Activated naive CD4-positive, alpha-beta T cell treated with anti-CD3 and anti-CD28 coated beads, Interleukin-2, amount 10 ng/mL, durations not matched to agents 7 days and 5 days (primary cell): ENCODE measurements at regions not wholly inside any gene's neighbourhood (a gene's known extent, or its start where the extent isn't known, plus 50 kb on each side); places are given as distances from the start of the nearest gene placed in this dataset.
A peak's percentile ranks its signal among the peaks of the same experiment; 100 is the strongest.

Experiments used
- CTCF ChIA-PET: fragments of 350-600 bp; sonication (Branson Sonifier 250); formaldehyde crosslinking; loops from one replicate; lab custom pipeline; 2021; ENCODE audit warnings: antibody characterized with exemption; lab: Charles Lee
- DNase-seq: peaks from one replicate; pipeline ENCODE4 v3.0.0-alpha.2; 2020
- H3K27ac Mint-ChIP-seq: one replicate; pipeline ENCODE4 v1.8.0; 2021; ENCODE audit warnings: mild to moderate bottlenecking, moderate library complexity, mixed read lengths
- H3K27me3 Mint-ChIP-seq: one replicate; pipeline ENCODE4 v1.8.0; 2021; ENCODE audit warnings: mild to moderate bottlenecking, mixed read lengths
- H3K36me3 Mint-ChIP-seq: one replicate; pipeline ENCODE4 v1.8.0; 2021; ENCODE audit warnings: mixed read lengths
- H3K4me1 Mint-ChIP-seq: one replicate; pipeline ENCODE4 v1.8.0; 2021; ENCODE audit warnings: mixed read lengths
- H3K4me3 Mint-ChIP-seq: one replicate; pipeline ENCODE4 v1.8.0; 2021; ENCODE audit warnings: mild to moderate bottlenecking, moderate library complexity, mixed read lengths
- H3K9me3 Mint-ChIP-seq: one replicate; pipeline ENCODE4 v1.8.0; 2021; ENCODE audit warnings: mixed read lengths

DNA sequence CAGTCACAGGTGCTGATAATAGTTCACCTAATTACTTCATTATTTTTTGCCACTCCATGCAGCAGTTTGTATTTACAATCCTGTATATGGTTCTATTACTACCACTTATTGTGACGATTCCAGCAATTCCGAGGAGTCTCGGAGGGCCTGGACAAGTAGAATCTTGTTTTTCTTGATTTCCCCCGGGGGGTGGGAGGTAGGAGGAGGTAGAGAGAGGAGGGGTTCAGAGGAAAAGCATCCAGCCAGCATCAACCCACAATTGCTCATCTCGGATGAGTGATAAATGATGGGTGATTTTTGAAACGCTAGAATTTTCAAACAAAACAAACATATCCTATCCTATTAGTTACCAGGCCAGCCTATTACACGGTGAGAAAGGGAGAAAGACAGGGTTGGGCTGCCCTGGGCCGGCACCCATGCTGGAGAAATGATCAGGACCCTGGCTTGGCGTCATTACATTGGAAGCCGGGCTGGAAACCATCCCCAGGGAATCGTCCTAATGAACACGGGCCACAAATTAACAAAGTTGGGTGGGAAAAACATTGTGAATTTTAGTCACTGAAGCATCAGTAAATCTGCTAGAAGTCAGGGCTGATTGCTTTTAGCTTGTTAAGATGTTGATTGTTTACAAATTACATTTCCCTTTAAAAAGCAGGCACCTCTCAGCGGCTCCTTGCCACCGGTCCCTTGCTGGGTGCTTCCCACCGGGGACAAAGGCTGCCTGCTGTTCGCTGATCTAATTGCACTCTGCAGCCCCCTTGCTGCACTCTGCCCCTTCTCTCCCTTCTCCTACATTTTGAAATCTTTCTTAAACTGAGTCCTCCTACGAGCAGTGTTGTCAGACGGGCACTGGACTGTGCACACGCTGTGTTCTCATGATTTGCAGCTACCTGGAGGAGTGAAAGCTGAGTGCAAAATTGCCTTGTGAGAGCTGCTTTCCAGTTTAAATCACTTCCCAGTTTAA lies 95.5 kb downstream of the FAM204A start:
- no peaks in the 10 kb centered on the region for H3K9me3 Mint-ChIP-seq
- H3K36me3 Mint-ChIP-seq, result no peaks in the 10 kb centered on the region
- DNase-seq, result no peak
- H3K27me3 Mint-ChIP-seq, result peaks cover 56% of the 10 kb centered on the region
- CTCF ChIA-PET, result no interaction called here
- H3K27ac Mint-ChIP-seq, result no peak overlapping the region
- no peak overlapping the region for H3K4me3 Mint-ChIP-seq
- no peaks in the 10 kb centered on the region for H3K4me1 Mint-ChIP-seq

DNA sequence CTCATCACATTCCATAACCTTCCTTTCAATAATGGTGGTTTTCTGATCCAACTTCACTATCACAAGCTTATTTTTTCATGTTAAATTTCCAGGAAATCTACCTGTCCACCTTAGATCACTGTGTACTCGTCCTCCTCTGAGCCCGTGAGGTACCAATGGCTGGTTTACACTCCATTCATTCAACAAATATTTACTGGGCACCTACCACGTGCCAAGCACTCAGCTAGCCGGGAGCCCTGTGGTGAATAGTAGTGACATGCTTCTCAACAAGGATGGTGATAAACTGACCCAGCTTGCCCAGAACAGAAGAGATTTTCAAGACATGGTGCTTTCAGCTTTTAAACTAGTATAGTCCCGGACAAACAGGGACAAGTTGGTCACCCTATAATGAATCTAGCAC lies 98.2 kb downstream of the FAM204A start:
- DNase-seq, result no peak
- Mint-ChIP-seq H3K27me3 (peaks cover 63% of the 10 kb centered on the region), H3K4me1 (no peaks in the 10 kb centered on the region), H3K9me3 (no peaks in the 10 kb centered on the region), H3K36me3 (no peaks in the 10 kb centered on the region), H3K27ac (no peak overlapping the region), H3K4me3 (no peak overlapping the region)
- CTCF ChIA-PET, result interaction anchor here (0.7 to 2.6 kb wide), 6 partner anchors 14 to 802 kb away, joined by 3 to 16 read pairs (median 4); no protein-coding TSS in a partner anchor

DNA sequence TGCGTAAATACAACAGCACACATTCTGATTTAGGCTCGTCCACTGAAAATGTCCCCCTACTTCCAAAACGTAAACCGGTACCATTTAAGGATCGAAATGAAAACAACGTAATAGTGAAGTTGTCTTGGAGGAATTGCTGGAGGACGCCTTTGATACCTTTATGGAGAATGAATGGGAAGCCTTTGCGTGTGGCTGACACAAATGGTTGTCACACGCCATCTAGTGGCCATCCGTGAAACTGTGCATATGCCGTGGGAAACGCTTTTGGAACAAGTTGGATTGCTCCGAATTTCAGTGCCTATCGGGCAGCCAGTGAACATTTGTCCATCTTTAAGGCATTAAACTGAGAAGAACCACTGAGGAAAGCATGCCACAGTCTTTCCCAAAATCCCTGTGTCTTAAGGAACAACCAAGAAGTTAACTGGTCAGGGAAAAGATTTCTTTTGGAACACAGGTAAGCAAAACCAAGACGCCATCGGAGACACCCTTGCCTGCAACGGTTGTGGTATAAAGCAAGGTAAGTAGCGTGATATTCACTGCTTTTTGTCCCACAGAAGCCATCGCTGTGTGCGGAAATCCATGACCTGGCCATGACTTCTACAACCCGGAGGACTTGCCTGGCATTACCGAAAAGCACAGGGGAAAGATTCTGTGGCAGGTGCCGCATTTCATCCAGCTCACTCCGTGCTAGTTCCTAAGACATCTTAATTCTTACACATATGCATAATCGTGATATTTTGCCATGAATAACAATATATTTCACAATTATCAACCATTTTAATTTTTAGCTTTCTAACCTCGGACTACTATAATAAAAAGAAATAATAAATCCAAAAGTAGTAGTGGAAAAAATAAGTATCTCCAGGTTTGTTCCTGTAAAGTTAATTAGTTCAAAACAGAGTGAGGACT lies 100.6 kb downstream of the FAM204A start:
- Mint-ChIP-seq H3K27ac (no peak overlapping the region), H3K4me1 (no peaks in the 10 kb centered on the region), H3K9me3 (no peaks in the 10 kb centered on the region), H3K4me3 (no peak overlapping the region), H3K27me3 (peaks cover 45% of the 10 kb centered on the region), H3K36me3 (no peaks in the 10 kb centered on the region)
- CTCF ChIA-PET, result interaction anchor here (0.7 to 3.1 kb wide), 13 partner anchors 8 to 757 kb away, joined by 3 to 16 read pairs (median 3); no protein-coding TSS in a partner anchor
- DNase-seq, result peak; percentile 74

DNA sequence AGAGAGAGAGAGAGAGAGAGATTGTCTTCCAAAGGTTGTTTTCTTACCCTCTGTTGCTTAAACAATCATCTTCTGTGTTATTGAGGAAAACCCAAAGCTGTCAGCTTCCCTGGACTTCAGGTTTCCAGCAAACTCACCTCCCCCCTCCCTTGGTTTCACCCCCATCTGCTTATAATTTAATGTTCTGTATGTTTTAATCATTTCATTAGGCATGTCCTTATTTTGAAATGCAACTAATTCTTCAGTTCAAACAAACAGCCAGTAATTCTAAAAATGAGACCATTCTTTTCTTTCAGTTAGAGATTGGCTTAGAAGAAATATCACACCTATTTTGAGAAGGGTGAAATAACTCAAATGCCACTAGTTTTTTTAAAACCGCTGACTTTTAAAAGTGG lies 102.9 kb downstream of the FAM204A start:
- DNase-seq, result no peak
- H3K4me1 Mint-ChIP-seq, result no peaks in the 10 kb centered on the region
- CTCF ChIA-PET, result interaction anchor here (1.3 to 2.7 kb wide), 2 partner anchors 701 to 742 kb away, joined by 3 to 15 read pairs; no protein-coding TSS in a partner anchor
- H3K9me3 Mint-ChIP-seq, result no peaks in the 10 kb centered on the region
- peaks cover 32% of the 10 kb centered on the region for H3K27me3 Mint-ChIP-seq
- no peaks in the 10 kb centered on the region for H3K36me3 Mint-ChIP-seq
- H3K27ac Mint-ChIP-seq, result no peak overlapping the region
- no peak overlapping the region for H3K4me3 Mint-ChIP-seq

DNA sequence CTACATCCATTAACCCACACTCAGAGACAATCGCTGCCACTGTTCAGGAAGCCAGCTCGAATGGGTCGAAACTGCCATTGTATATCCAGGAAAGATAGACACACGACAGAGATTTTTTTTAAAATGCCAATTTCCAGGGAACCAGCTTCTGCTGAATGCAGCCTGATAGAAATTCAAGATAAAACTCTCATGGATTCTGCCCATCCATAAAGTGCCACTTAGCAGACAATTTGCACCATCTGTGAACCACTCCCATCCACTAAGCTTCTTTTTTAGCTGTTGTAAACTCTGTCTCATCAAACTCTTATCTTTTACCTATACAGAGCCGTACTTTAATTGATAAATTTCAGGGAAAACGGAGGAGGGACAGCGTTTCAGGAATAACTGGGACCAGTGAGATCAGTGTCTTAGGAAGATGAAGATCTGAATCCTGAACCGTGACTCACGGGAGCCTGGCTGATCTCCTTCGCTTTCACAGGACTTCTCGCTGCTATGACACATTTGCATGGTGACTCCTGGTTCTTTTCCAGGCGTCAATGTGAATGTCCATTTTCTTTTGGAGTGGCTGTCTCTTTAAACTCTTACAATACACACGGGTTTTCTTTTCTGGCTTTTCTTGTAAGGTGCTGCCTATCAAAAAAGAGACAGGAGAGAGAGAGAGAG lies 103.4 kb downstream of the FAM204A start:
- no peak for DNase-seq
- no peaks in the 10 kb centered on the region for H3K4me1 Mint-ChIP-seq
- CTCF ChIA-PET, result interaction anchor here (1.3 to 2.7 kb wide), 2 partner anchors 701 to 741 kb away, joined by 3 to 15 read pairs; no protein-coding TSS in a partner anchor
- H3K27me3 Mint-ChIP-seq, result peaks cover 30% of the 10 kb centered on the region
- no peaks in the 10 kb centered on the region for H3K9me3 Mint-ChIP-seq
- no peak overlapping the region for H3K27ac Mint-ChIP-seq
- no peaks in the 10 kb centered on the region for H3K36me3 Mint-ChIP-seq
- no peak overlapping the region for H3K4me3 Mint-ChIP-seq

DNA sequence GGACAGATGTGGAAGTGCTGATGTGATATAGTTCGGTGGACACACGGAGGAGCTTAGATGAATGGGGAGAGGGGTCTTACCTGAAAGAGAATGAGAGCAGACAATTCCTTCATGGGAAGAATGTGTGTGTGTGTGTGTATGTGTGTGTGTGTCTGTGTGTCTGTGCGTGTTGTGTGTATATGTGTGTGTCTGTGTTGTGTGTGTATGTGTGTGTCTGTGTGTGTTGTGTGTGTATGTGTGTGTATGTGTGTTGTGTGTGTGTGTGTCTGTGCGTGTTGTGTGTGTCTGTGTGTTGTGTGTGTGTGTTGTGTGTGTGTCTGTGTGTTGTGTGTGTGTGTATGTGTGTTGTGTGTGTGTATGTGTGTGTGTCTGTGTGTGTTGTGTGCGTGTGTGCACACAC lies 104.2 kb downstream of the FAM204A start:
- Mint-ChIP-seq H3K36me3 (no peaks in the 10 kb centered on the region), H3K27me3 (peaks cover 25% of the 10 kb centered on the region), H3K4me3 (no peak overlapping the region), H3K9me3 (no peaks in the 10 kb centered on the region), H3K4me1 (no peaks in the 10 kb centered on the region), H3K27ac (no peak overlapping the region)
- CTCF ChIA-PET, result interaction anchor here (1.2 kb wide), 1 partner anchor 21 kb away, joined by 7 read pairs; no protein-coding TSS in a partner anchor
- no peak for DNase-seq

DNA sequence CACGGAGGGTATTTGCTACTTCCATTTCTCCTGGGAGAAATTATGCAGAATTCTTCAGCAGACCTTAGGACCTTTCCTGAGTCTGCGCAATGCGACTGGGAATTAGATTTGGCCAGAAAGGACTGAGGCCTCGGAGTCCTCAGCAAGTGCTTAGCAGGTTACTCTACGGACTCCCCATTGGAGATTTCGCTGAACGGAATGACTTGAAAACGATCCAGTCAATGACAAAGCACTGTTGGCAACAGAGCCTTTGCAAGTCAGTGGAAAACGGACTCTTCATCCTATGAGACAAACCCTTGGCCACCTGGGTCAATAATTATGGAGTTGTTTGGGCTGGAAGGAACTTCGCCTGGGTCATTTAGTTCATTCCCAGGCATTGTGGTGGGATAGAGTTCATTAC lies 107.4 kb downstream of the FAM204A start:
- H3K36me3 Mint-ChIP-seq, result no peaks in the 10 kb centered on the region
- CTCF ChIA-PET, result no interaction called here

DNA sequence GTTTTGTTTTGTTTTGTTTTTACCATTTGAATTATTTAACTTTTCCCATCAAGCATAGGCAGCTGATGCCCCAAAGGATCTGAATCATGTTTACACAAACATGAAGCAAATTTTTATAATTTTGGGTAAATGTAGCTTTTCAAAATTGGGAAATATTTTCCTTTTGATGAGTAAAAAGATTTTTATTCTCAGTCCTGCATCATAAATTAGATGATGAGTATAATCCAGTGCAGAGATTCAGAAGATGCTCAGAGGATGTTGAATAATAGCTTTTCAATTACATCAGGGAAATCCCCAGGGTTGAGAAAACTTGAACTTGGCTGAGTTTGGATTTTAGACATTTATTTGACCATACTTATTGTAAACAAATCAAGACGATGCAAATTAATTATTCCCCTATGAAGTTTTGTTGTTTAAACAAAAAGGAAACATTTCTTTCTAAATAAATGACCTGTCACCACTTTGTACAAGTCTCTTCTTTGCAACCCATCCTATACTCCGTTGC lies 121.7 kb downstream of the FAM204A start:
- Mint-ChIP-seq H3K4me1 (no peaks in the 10 kb centered on the region), H3K9me3 (no peaks in the 10 kb centered on the region), H3K27me3 (no peaks in the 10 kb centered on the region), H3K4me3 (no peak overlapping the region), H3K27ac (no peak overlapping the region), H3K36me3 (no peaks in the 10 kb centered on the region)
- CTCF ChIA-PET, result no interaction called here
- DNase-seq, result no peak

More for the DNA sequence above, 107.4 kb downstream of the FAM204A start:
- Mint-ChIP-seq H3K27me3 (peaks cover 12% of the 10 kb centered on the region), H3K27ac (no peak overlapping the region), H3K4me3 (no peak overlapping the region), H3K4me1 (no peaks in the 10 kb centered on the region), H3K9me3 (no peaks in the 10 kb centered on the region)
- no peak for DNase-seq

DNA sequence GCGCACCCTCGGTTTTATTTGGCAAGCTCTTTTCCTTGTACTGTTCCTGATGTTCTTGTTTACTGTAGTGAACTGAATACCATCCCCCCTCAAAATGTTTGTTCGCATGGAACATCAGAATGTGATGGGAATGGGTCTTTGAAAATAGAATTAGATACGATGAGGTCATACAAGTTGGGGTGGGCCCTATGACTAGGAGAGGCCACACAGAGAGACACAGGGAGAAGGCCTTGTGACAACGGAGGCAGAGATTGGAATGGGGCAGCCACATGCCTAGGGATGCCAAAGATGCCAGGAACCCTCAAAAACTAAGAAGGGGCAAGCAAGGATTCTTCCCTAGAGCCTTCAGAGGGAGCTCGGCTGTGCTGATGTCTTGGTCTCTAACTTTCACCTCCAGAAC lies 123.6 kb downstream of the FAM204A start:
- no peak overlapping the region for H3K27ac Mint-ChIP-seq
- peaks cover under 1% of the 10 kb centered on the region for H3K27me3 Mint-ChIP-seq
- H3K36me3 Mint-ChIP-seq, result no peaks in the 10 kb centered on the region
- CTCF ChIA-PET, result no interaction called here
- no peak for DNase-seq
- H3K4me1 Mint-ChIP-seq, result no peaks in the 10 kb centered on the region
- no peak overlapping the region for H3K4me3 Mint-ChIP-seq
- H3K9me3 Mint-ChIP-seq, result no peaks in the 10 kb centered on the region

DNA sequence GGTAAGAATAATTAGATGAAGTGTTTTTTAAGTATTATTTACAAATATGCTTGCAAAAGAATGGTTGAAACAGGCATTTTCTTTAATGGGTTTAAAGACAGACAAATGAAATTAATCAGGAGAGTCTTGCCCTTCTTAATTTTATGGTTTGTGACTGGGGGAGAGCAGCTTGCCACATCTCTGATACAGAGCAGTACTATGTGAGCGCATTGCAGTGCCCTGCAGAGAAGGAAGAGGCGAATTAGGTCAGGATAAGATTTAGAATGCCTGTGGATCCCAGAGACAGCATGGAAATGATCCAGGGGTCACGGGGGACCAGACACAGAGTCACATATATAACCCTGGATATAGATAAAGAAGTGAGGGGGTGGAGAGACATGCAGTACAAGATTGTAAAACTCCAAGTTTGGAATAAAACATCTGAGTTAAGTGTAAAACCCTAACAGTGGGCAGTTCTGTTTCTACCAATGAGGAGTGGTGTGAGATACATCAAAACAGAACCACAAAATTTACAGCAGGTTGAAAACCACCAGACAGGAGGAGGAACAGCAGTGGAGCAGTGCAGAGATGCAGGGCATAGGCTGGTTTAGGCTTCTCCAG lies 125.5 kb downstream of the FAM204A start:
- DNase-seq, result no peak
- Mint-ChIP-seq H3K4me3 (no peak overlapping the region), H3K9me3 (no peaks in the 10 kb centered on the region), H3K27me3 (peaks cover 3% of the 10 kb centered on the region), H3K36me3 (no peaks in the 10 kb centered on the region), H3K27ac (no peak overlapping the region), H3K4me1 (no peaks in the 10 kb centered on the region)
- CTCF ChIA-PET, result no interaction called here

DNA sequence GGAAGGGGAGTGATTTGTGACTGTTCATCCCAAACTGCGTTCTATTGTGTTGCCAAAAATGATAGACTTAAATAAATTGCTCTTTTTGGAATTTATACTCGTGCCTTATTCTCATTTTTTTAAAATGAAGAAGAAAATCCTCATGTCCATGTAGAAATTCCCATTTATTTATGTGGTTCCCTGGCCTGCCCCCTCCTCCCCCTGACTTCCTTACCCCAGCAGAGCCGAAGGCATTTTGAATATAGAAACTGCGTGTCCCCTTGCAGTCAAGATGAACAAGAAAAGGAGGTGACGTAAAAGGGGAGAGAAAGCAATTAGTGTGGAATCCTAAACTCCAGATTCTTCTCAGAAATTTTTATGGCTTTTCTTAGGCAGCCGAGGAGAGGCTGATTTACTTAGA lies 126.1 kb downstream of the FAM204A start:
- no peaks in the 10 kb centered on the region for H3K4me1 Mint-ChIP-seq
- no peak overlapping the region for H3K27ac Mint-ChIP-seq
- H3K36me3 Mint-ChIP-seq, result no peaks in the 10 kb centered on the region
- DNase-seq, result no peak
- peaks cover 3% of the 10 kb centered on the region for H3K27me3 Mint-ChIP-seq
- H3K4me3 Mint-ChIP-seq, result no peak overlapping the region
- no peaks in the 10 kb centered on the region for H3K9me3 Mint-ChIP-seq
- CTCF ChIA-PET, result no interaction called here

DNA sequence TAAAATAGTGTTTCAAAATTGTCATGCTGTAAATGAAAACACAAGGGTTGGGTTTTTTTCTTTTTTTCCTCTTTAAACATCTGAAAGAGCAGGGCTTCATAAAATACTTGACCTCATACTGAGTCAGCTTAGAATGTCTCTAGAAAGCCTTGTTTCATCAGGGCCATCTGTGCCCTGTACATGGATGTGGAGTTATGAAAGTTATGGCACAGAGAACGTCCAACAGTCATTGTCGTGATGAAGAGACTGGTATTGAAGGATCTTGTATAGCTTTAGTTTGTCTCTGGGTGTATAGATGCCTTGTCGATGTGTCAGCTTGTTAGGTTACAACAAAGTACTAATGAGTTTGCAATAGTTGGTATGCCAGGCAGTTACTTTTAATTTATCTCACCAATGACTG lies 127.3 kb downstream of the FAM204A start:
- CTCF ChIA-PET, result no interaction called here
- H3K9me3 Mint-ChIP-seq, result no peaks in the 10 kb centered on the region
- no peak for DNase-seq
- no peaks in the 10 kb centered on the region for H3K36me3 Mint-ChIP-seq
- H3K27me3 Mint-ChIP-seq, result peaks cover 3% of the 10 kb centered on the region
- no peak overlapping the region for H3K27ac Mint-ChIP-seq
- no peaks in the 10 kb centered on the region for H3K4me1 Mint-ChIP-seq
- H3K4me3 Mint-ChIP-seq, result no peak overlapping the region

DNA sequence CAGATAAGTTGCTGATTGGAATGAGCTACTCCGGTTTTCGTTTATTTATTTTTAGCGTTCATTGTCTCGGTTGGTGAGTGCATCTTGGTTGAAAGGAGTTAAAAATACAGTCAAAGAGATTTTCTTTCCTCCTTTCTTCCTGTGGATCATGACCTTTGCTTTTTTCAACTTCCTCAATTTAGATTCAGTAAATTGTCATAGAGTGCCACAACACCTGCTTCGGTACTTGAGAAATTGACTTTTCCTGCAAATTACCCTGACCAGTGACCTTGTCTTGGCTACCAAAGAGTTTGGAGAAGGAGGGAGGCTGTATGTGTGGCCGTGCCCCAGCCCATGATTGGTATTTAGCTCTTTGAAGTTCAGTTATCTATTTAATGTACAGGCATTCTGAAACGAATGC lies 128.7 kb downstream of the FAM204A start:
- CTCF ChIA-PET, result no interaction called here

More for the DNA sequence above, 128.7 kb downstream of the FAM204A start:
- no peak overlapping the region for H3K4me3 Mint-ChIP-seq
- no peak for DNase-seq
- no peaks in the 10 kb centered on the region for H3K36me3 Mint-ChIP-seq
- no peak overlapping the region for H3K27ac Mint-ChIP-seq
- H3K27me3 Mint-ChIP-seq, result peaks cover 10% of the 10 kb centered on the region
- no peaks in the 10 kb centered on the region for H3K4me1 Mint-ChIP-seq
- H3K9me3 Mint-ChIP-seq, result no peaks in the 10 kb centered on the region
